A549 (cell line): ENCODE measurements at regions not wholly inside any gene's neighbourhood (a gene's known extent, or its start where the extent isn't known, plus 50 kb on each side); places are given as distances from the start of the nearest gene placed in this dataset.
A peak's percentile ranks its signal among the peaks of the same experiment; 100 is the strongest.

Experiments
- ATAC-seq, 2 experiments: fragments of 200-7000 bp in 1 of 2; fragments of >200 bp in 1 of 2; cut with Nextera tagmentation in 1 of 2; cut with Tn5 transposase in 1 of 2; 3 replicates each; pipeline versions ENCODE4 v1.8.0 to v1.9.1; 2018 to 2020; ENCODE audit warnings: mild to moderate bottlenecking in 1 of 2, moderate library complexity in 1 of 2
- CTCF ChIA-PET: fragments of 300-600 bp; sonication (Branson Sonifier 250); formaldehyde crosslinking; extraction: SDS; loops from one replicate; lab custom pipeline; 2021; ENCODE audit warnings: antibody characterized with exemption, inconsistent platforms; lab: Yijun Ruan, JAX
- POLR2A ChIA-PET: fragments of 350-600 bp; formaldehyde crosslinking; extraction: SDS; loops from one replicate; lab custom pipeline; 2021; ENCODE audit warnings: antibody characterized with exemption, inconsistent platforms; lab: Yijun Ruan, JAX
- DNase-seq, 2 experiments: peaks; one replicate each; pipeline versions ENCODE4 v3.0.0 to v3.0.0-alpha.2; 2011 to 2016; ENCODE audit warnings: low read depth in 1 of 2, low spot score in 1 of 2
- FAIRE-seq: peaks from 2 replicates; lab custom pipeline; 2011; peaks lifted over from hg19 to GRCh38; lab: Jason Lieb, UNC
- H3K27ac ChIP-seq, 2 experiments: fragments of >200 bp; sonication (Bioruptor Twin); formaldehyde crosslinking; 3 replicates each; pipeline ENCODE4 v1.5.1; 2016 to 2017
- H3K4me1 ChIP-seq: fragments of >200 bp; sonication (Bioruptor Twin); formaldehyde crosslinking; 3 replicates; pipeline ENCODE4 v1.6.1; 2016
- H3K4me2 ChIP-seq: fragments of >200 bp; sonication (Bioruptor Twin); formaldehyde crosslinking; 3 replicates; pipeline ENCODE4 v1.6.1; 2016
- H3K4me3 ChIP-seq: fragments of >200 bp; sonication (Bioruptor Twin); formaldehyde crosslinking; 3 replicates; pipeline ENCODE4 v1.5.1; 2016
- H3K9me3 ChIP-seq: fragments of >200 bp; sonication (Bioruptor Twin); formaldehyde crosslinking; 3 replicates; pipeline ENCODE4 v1.6.1; 2016
- BHLHE40 ChIP-seq: IDR thresholded peaks from 2 replicates; pipeline ENCODE4 v1.6.1; 2012; ENCODE audit warnings: low read depth, low read length, inconsistent platforms
- CBX8 ChIP-seq: fragments of 200-600 bp; sonication (generic); IDR thresholded peaks from 2 replicates; pipeline ENCODE4 v1.6.1; 2016
- CEBPB ChIP-seq, 2 experiments: fragments of >200 bp in 1 of 2; sonication (Bioruptor Twin) in 1 of 2; formaldehyde crosslinking in 1 of 2; IDR thresholded peaks; 2 replicates each; pipeline ENCODE4 v1.6.1; 2012 to 2016
- CHD2 ChIP-seq: fragments of 150-350 bp; IDR thresholded peaks from 2 replicates; pipeline ENCODE4 v1.6.1; 2014; ENCODE audit warnings: low read length; ENCODE audit not compliant: partially characterized antibody
- EHF ChIP-seq: fragments of 250-450 bp; sonication (Bioruptor Pico); IDR thresholded peaks from 2 replicates; pipeline ENCODE4 v1.5.0; 2020; ENCODE audit warnings: mild to moderate bottlenecking
- EHMT2 ChIP-seq: fragments of 200-600 bp; sonication (generic); IDR thresholded peaks from 2 replicates; pipeline ENCODE4 v1.6.1; 2016; ENCODE audit warnings: antibody characterized with exemption, low read depth, mild to moderate bottlenecking, moderate library complexity
- FOSL2 ChIP-seq, 2 experiments: fragments of 450-650 bp in 1 of 2; fragments of >200 bp in 1 of 2; sonication (Bioruptor Twin) in 1 of 2; formaldehyde crosslinking; IDR thresholded peaks; 2 replicates each; pipeline versions ENCODE4 v1.5.0 to v1.6.1; 2016 to 2020; ENCODE audit warnings: mild to moderate bottlenecking in 1 of 2, moderate library complexity in 1 of 2
- GATA3 ChIP-seq: IDR thresholded peaks from 2 replicates; pipeline ENCODE4 v1.6.1; 2012; ENCODE audit warnings: borderline replicate concordance
- HDAC2 ChIP-seq: fragments of 200-600 bp; sonication (generic); IDR thresholded peaks from 2 replicates; pipeline ENCODE4 v1.6.1; 2016
- HOXA7 ChIP-seq: fragments of 250-450 bp; sonication (Bioruptor Pico); IDR thresholded peaks from 2 replicates; pipeline ENCODE4 v1.5.0; 2020; ENCODE audit warnings: mild to moderate bottlenecking, moderate library complexity
- HOXB13 ChIP-seq: fragments of 250-450 bp; sonication (Bioruptor Pico); IDR thresholded peaks from 2 replicates; pipeline ENCODE4 v1.5.0; 2020; ENCODE audit warnings: low read depth, mild to moderate bottlenecking, moderate library complexity
- HOXB5 ChIP-seq: fragments of 250-450 bp; sonication (Bioruptor Pico); IDR thresholded peaks from 2 replicates; pipeline ENCODE4 v1.5.0; 2020; ENCODE audit warnings: mild to moderate bottlenecking, moderate library complexity
- JUNB ChIP-seq: fragments of >200 bp; sonication (Bioruptor Twin); formaldehyde crosslinking; IDR thresholded peaks from 2 replicates; pipeline ENCODE4 v1.6.1; 2016
- KDM1A ChIP-seq: fragments of 200-600 bp; sonication (generic); IDR thresholded peaks from 2 replicates; pipeline ENCODE4 v1.6.1; 2016; ENCODE audit warnings: low read depth, mild to moderate bottlenecking
- NPAS2 ChIP-seq: fragments of 250-450 bp; sonication (Bioruptor Pico); IDR thresholded peaks from 2 replicates; pipeline ENCODE4 v1.8.0; 2022; ENCODE audit warnings: mild to moderate bottlenecking, moderate library complexity, borderline replicate concordance
- NR3C1 ChIP-seq: fragments of >200 bp; sonication (Bioruptor Twin); formaldehyde crosslinking; IDR thresholded peaks from 3 replicates; pipeline ENCODE4 v1.6.1; 2017
- POLR2A ChIP-seq: IDR thresholded peaks from 2 replicates; pipeline ENCODE4 v1.6.1; 2012; ENCODE audit warnings: mild to moderate bottlenecking, low read length
- RAD21 ChIP-seq, 2 experiments: fragments of >200 bp in 1 of 2; sonication (Bioruptor Twin) in 1 of 2; formaldehyde crosslinking in 1 of 2; IDR thresholded peaks in 1 of 2; conservative IDR thresholded peaks in 1 of 2; 2 replicates in 1 of 2; 3 replicates in 1 of 2; pipeline ENCODE4 v1.6.1; 2012 to 2018; ENCODE audit warnings: inconsistent platforms in 1 of 2
- RARB ChIP-seq: fragments of 250-450 bp; sonication (Bioruptor Pico); IDR thresholded peaks from 2 replicates; pipeline ENCODE4 v1.8.0; 2021; ENCODE audit warnings: mild to moderate bottlenecking, moderate library complexity
- RFX5 ChIP-seq: fragments of 450-650 bp; IDR thresholded peaks from 2 replicates; pipeline ENCODE4 v1.7.1; 2014; ENCODE audit warnings: antibody characterized with exemption, mild to moderate bottlenecking, moderate library complexity
- SREBF2 ChIP-seq: fragments of 450-650 bp; IDR thresholded peaks from 2 replicates; pipeline ENCODE4 v1.6.1; 2014; ENCODE audit warnings: mild to moderate bottlenecking, moderate library complexity
- TP53 ChIP-seq: fragments of 250-450 bp; sonication (Bioruptor Pico); IDR thresholded peaks from 2 replicates; pipeline ENCODE4 v1.5.0; 2021; ENCODE audit warnings: mild to moderate bottlenecking, moderate library complexity
- ZC3H11A ChIP-seq: fragments of 450-650 bp; IDR thresholded peaks from 2 replicates; pipeline ENCODE4 v1.6.1; 2014; ENCODE audit warnings: antibody characterized with exemption, mild to moderate bottlenecking
- ZFP36 ChIP-seq: fragments of 450-650 bp; IDR thresholded peaks from 2 replicates; pipeline ENCODE4 v1.6.1; 2014; ENCODE audit warnings: borderline replicate concordance; ENCODE audit not compliant: partially characterized antibody
- ZNF302 ChIP-seq: fragments of 250-450 bp; sonication (Bioruptor Pico); IDR thresholded peaks from 2 replicates; pipeline ENCODE4 v1.9.0; 2021; ENCODE audit warnings: inconsistent platforms, mild to moderate bottlenecking, moderate library complexity
- WGBS: methylation state at CpG from one replicate; pipeline ENCODE4 v1.1.6; 2017; ENCODE audit errors: missing lambda C conversion rate; 5-methylcytosine and 5-hydroxymethylcytosine counted together

DNA sequence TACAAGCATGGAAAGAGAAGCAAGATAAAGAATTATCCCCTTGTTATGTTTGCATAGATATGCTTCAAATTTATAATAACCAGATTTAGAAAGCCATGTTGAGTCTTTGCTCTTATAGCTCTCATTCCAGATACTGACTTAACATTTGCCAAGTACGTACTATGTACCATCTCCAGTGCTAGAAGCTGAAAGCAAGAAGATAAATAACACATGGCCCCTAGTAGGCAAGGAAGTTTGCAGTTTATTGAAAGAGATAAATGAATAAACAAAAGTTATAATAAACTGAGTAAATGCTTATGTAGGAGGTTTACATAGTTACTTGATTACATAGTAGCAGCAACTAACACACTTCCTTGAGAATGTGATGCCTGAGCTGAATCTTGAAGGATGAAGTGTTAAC lies 628.4 kb downstream of the HINT1 start:
- ATAC-seq (no peak), FAIRE-seq (no peak), DNase-seq (no peak)
- H3K9me3 ChIP-seq, result no peaks in the 10 kb centered on the region
- CTCF ChIA-PET, result interaction anchor here (0.6 kb wide), 1 partner anchor 1377 kb away, joined by 3 read pairs; no protein-coding TSS in a partner anchor
- H3K4me1 ChIP-seq, result peaks cover 4% of the 10 kb centered on the region
- POLR2A ChIA-PET, result no interaction called here
- H3K4me3 ChIP-seq, result no peak overlapping the region
- WGBS, result 84% methylated on average over 1 of the region's 1 CpG
- TF ChIP-seq SREBF2 (no peak), RAD21 (conservative IDR thresholded peaks at IDR 0.05 in 1 of 2, IDR thresholded peaks at IDR 0.05 in 1 of 2) (no peak), TP53 (CRISPR knock-in tag) (no peak), EHF (CRISPR knock-in tag) (no peak), HDAC2 (no peak), KDM1A (no peak)
- H3K4me2 ChIP-seq, result no peak overlapping the region
- H3K27ac ChIP-seq, result no peak overlapping the region

DNA sequence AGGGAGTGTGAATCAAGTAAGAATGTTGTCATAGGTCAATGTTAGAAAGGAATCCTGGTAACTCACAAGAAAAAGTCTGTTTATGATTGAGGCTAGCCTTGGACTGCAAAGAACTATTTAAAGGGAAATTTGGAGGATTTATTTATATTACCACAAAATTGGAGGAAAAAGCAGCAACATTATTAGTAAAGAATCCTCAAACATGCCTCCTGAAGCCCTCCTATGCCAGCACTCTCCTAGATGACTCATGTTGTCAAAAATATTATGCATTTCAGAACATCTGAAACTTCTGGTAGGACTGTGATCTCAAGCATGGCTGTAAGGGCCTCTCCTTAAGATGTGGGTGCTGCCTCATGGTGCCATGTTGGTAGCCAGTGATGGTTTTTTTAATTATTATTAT lies 628.5 kb downstream of the CHSY3 start:
- no peak for FAIRE-seq
- H3K4me1 ChIP-seq, result peaks cover 14% of the 10 kb centered on the region
- ATAC-seq, result no peak
- TF ChIP-seq FOSL2 (IDR thresholded peaks at IDR 0.05) (no peak), FOSL2 (CRISPR knock-in tag; IDR thresholded peaks at IDR 0.05) (0 out of 2 replicates have a peak, but pooled peaks have one; percentile 7), CBX8 (no peak)
- TF ChIP-seq, all 56 proteins: peak for 1
- no peak overlapping the region for H3K4me2 ChIP-seq
- ChIA-PET CTCF (no interaction called here), POLR2A (no interaction called here)
- H3K27ac ChIP-seq, result no peak overlapping the region
- no peak for DNase-seq
- no peak overlapping the region for H3K4me3 ChIP-seq
- H3K9me3 ChIP-seq, result no peaks in the 10 kb centered on the region

DNA sequence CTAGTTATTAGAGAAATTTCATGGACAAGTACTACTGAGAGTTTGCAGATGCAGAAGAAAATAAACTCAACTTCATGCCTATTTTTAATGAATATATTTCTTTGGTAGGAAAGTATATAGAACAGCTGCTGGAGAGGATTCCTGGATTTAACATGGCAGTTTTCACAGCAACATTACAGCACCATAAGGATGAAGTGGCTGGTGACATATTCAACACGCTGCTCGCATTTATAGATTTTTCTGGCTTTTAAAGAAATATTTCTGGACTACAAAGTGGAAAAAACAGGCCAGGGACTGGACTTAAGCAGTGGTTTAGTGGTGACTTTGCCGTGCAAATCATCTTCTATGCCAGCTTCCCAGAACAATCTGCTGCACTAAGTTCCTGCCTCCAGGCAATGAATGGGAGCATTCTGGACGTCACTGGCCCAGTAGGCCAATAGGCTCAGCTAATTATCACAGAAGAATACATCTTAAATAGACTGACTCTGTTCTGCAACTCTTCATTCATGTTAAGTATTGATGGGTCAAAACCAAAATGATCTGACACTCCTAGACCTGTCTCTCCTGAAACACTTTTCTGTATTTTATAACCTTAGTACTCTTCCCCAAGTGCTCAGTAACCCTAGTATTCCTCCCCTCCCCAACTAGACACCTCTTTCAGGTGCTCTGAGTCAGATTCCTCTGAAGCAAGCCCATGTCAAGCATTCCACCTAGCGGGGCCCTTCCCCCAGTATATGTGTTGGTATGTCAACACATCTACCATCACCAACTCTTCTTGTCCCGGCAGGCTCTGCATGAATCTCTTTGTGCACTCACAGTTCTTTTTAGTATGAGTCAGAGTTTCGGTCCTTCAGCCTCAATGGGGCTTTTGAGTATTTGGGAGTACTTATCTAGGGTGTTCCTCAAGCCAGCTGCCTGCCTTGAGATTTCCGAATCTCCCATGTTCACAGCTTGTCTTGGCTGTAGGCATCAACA lies 625.5 kb downstream of the CHSY3 start:
- WGBS, result 81% methylated on average over 8 of the region's 8 CpGs
- CTCF ChIA-PET, result no interaction called here
- POLR2A ChIA-PET, result no interaction called here
- TF ChIP-seq SREBF2 (no peak), RARB (CRISPR knock-in tag) (no peak), HOXB13 (CRISPR knock-in tag) (no peak), NR3C1 (no peak), NPAS2 (CRISPR knock-in tag) (no peak), JUNB (no peak), HOXA7 (CRISPR knock-in tag) (no peak), HOXB5 (no peak), RFX5 (no peak), ZNF302 (no peak)
- TF ChIP-seq, all 56 proteins: peak for 0
- no peak for ATAC-seq
- no peak for DNase-seq
- H3K4me2 ChIP-seq, result no peak overlapping the region
- no peaks in the 10 kb centered on the region for H3K9me3 ChIP-seq
- no peak for FAIRE-seq
- H3K4me1 ChIP-seq, result peaks cover 31% of the 10 kb centered on the region
- no peak overlapping the region for H3K27ac ChIP-seq
- no peak overlapping the region for H3K4me3 ChIP-seq

DNA sequence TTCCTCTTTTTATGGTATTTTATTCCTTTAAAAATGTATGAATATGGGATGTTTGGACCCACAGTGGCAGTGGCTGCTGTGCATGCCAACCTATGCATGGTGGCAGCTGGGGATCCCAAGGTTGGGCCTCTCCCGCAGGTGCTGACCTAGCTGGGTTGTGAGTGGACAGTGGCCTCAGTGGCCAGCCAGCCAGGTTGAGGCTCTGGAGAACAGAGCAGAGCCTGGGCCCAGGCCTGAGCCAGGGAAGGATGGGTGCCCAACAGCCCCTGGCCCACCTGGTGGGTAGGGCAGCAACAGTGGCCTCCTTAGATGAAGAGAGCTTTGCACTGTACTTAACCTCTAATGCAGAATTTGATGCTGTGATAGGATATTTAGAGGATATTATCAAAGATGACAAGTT lies 624.8 kb downstream of the CHSY3 start:
- TF ChIP-seq BHLHE40 (no peak), EHMT2 (no peak), HOXB13 (CRISPR knock-in tag) (no peak), POLR2A (no peak), GATA3 (no peak), ZC3H11A (no peak), KDM1A (no peak), EHF (CRISPR knock-in tag) (no peak), CHD2 (no peak), ZFP36 (no peak), CEBPB (IDR thresholded peaks at IDR 0.05) (no peak), HOXA7 (CRISPR knock-in tag) (no peak), RARB (CRISPR knock-in tag) (no peak), TP53 (CRISPR knock-in tag) (no peak)
- H3K4me3 ChIP-seq, result no peak overlapping the region
- peaks cover 31% of the 10 kb centered on the region for H3K4me1 ChIP-seq
- no peak for ATAC-seq
- POLR2A ChIA-PET, result no interaction called here
- WGBS, result no CpG with 5 or more reads among the region's 1 CpG
- DNase-seq, result no peak
- peak overlapping the region; percentile 53 to 75; a peak in 4 of 6 replicates for H3K27ac ChIP-seq
- no peak overlapping the region for H3K4me2 ChIP-seq
- FAIRE-seq, result no peak
- CTCF ChIA-PET, result no interaction called here
- no peaks in the 10 kb centered on the region for H3K9me3 ChIP-seq
